IPS-15b (cell line): ENCODE measurements at regions not wholly inside any gene's neighbourhood (a gene's known extent, or its start where the extent isn't known, plus 50 kb on each side); places are given as distances from the start of the nearest gene placed in this dataset.

Experiments used
- H3K27me3 ChIP-seq: one replicate; pipeline ENCODE4 v1.6.1; 2013; ENCODE audit warnings: low read length; ENCODE audit not compliant: control insufficient read depth, insufficient read depth
- H3K36me3 ChIP-seq: one replicate; pipeline ENCODE4 v1.6.1; 2013; ENCODE audit warnings: low read length; ENCODE audit not compliant: control insufficient read depth, insufficient read depth
- H3K4me1 ChIP-seq: one replicate; pipeline ENCODE4 v1.6.1; 2013; ENCODE audit warnings: mild to moderate bottlenecking, low read length; ENCODE audit not compliant: control insufficient read depth, insufficient read depth
- H3K4me3 ChIP-seq: one replicate; pipeline ENCODE4 v1.5.1; 2013; ENCODE audit warnings: low read depth, low read length
- H3K9ac ChIP-seq: one replicate; pipeline ENCODE4 v1.6.1; 2013; ENCODE audit warnings: low read depth, mild to moderate bottlenecking, low read length
- H3K9me3 ChIP-seq: one replicate; pipeline ENCODE4 v1.6.1; 2013; ENCODE audit warnings: mild to moderate bottlenecking, low read length; ENCODE audit not compliant: control insufficient read depth, insufficient read depth

DNA sequence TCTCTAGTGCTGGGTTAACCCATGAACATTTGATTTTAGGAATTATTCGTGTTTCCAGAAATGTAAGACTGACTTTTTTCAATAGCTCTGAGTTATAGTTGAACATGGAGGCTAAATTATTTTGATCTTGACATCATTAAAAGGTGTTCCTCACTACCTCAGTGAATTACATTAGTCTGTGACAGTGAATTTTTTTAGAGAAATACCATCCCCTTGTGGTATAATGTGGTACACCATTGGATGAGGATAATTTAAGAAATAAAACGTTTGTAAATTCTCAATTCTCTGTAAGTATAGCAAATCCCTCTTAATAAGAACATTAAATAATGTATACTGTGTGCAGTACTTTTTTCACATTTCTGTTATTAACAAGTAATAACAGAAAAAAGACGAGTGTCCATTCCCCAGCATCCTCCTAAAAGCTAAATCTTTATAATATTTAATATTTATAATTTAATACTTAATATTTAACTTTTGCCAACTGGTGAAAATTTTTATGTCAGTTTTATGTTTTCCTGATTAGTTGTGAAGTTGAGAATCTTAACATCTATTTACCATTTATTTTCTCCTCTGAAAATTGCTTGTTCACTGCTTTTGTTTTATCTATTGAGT lies 70.3 kb upstream of the CWC22 start:
- Histone ChIP-seq H3K9ac (no peak overlapping the region), H3K4me1 (peaks cover 3% of the 10 kb centered on the region), H3K27me3 (no peaks in the 10 kb centered on the region), H3K9me3 (no peaks in the 10 kb centered on the region), H3K4me3 (no peak overlapping the region), H3K36me3 (no peaks in the 10 kb centered on the region)

DNA sequence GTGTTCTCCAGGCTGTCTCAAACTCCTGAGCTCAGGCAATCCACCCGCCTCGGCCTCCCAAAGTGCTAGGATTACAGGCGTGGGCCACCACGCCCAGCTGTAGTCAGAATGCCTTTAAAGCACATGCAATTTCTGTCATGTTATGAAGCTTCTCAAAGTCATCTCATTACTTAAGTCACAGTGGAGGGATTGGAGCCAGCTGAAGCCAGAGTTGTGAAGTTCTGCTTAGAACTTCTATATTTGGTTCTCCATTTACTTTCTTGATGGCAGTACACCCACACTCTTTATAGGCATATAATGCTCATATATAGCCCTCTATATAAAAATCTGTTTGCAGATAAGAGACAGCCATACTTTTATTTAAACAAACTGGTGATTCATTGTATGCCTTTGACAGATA lies 68.8 kb upstream of the CWC22 start:
- Histone ChIP-seq H3K4me1 (peaks cover 7% of the 10 kb centered on the region), H3K9me3 (no peaks in the 10 kb centered on the region), H3K36me3 (no peaks in the 10 kb centered on the region), H3K27me3 (no peaks in the 10 kb centered on the region), H3K9ac (no peak overlapping the region), H3K4me3 (no peak overlapping the region)

DNA sequence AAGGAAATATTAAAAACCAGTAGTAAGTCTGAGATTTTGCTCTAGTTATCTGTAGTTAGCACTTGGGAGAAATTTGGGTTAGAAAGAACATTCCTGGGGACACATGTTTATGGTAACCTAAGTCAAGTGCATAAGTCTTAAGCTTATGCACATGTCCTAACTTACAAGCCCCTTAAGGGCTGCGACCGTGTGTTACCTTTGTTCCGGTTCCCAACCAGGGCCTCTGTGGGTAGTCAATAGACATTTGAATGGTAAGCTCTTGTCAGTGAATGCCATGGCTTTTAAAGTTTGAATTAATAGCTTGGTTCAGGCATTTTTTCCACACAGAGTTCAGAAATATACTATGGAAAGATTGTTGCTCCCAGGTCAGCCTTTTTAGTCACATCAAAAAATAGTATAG lies 64.7 kb upstream of the CWC22 start:
- Histone ChIP-seq H3K9ac (no peak overlapping the region), H3K9me3 (peaks cover 14% of the 10 kb centered on the region), H3K27me3 (no peaks in the 10 kb centered on the region)

DNA sequence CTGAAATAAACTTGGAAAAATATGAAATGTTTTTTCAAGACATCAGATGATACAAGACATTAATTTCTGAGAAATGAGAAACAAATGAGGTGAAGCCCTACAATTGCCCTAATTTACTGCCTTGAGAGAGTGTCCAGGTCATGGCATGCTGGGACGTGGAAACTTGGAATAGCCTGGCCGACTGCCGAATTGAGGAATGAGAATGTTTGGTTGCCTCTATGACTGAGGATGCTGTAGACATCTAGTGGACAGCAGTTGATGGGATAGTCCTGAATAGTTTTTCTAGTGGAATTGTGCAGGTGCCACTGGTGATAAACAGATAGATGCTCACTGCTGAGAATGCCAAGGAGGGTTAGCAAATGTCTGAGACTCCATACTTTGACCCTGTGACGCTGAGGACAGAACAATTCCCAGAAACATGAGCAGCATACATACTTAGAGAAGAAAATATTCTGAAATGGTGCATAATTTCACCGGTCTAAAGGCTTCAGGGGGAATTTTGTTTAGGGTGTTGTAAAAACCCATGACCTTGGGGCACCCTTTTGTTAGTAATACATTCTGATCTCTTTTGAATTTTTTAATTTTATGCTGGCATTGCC lies 56.5 kb upstream of the CWC22 start:
- peaks cover 8% of the 10 kb centered on the region for H3K4me1 ChIP-seq
- H3K27me3 ChIP-seq, result no peaks in the 10 kb centered on the region
- no peaks in the 10 kb centered on the region for H3K36me3 ChIP-seq
- no peak overlapping the region for H3K9ac ChIP-seq
- no peaks in the 10 kb centered on the region for H3K9me3 ChIP-seq
- H3K4me3 ChIP-seq, result no peak overlapping the region

More for the DNA sequence above, 64.7 kb upstream of the CWC22 start:
- peaks cover 7% of the 10 kb centered on the region for H3K4me1 ChIP-seq
- H3K4me3 ChIP-seq, result no peak overlapping the region
- H3K36me3 ChIP-seq, result no peaks in the 10 kb centered on the region

DNA sequence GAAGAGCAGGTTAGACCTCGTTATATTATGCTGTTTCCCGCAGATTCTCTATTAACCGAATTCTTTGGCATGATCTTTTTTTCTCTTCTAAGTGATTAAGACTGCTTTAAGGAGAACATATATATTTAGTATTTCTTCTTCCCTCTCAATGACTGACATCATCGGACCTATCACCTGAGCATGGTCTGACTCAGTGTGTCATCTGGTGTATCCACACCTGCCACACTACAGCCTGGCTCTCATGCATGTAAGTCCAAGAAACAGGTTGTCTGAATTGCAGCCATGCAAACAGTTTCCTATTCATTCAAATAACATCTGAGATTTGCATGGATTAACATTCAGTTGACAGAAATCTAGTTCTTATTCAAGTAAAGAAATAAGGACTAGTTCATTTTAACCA lies 55.1 kb upstream of the CWC22 start:
- Histone ChIP-seq H3K4me3 (no peak overlapping the region), H3K9ac (no peak overlapping the region), H3K36me3 (no peaks in the 10 kb centered on the region), H3K27me3 (no peaks in the 10 kb centered on the region), H3K9me3 (no peaks in the 10 kb centered on the region), H3K4me1 (peaks cover 22% of the 10 kb centered on the region)

DNA sequence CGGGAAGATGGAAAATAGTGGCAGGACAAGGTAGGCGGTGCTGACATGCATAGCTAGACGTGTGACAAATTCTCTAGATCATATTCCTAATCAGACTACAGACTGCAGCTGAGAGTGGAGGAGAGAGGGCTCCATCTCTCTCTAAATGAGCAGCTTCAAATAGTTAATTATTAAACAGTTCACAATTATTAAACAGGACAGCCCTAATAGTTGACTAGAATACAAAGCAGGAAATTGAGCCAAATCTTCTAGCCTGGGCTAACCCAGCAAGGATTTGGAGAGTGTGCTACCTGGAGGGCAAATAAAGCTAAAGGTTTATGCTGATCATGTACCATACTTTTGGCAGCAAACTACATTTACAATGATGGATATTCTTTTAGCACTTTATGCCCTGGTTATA lies 54.4 kb upstream of the CWC22 start:
- Histone ChIP-seq H3K4me1 (peaks cover 25% of the 10 kb centered on the region), H3K27me3 (no peaks in the 10 kb centered on the region), H3K9ac (no peak overlapping the region), H3K9me3 (no peaks in the 10 kb centered on the region), H3K4me3 (no peak overlapping the region), H3K36me3 (no peaks in the 10 kb centered on the region)

DNA sequence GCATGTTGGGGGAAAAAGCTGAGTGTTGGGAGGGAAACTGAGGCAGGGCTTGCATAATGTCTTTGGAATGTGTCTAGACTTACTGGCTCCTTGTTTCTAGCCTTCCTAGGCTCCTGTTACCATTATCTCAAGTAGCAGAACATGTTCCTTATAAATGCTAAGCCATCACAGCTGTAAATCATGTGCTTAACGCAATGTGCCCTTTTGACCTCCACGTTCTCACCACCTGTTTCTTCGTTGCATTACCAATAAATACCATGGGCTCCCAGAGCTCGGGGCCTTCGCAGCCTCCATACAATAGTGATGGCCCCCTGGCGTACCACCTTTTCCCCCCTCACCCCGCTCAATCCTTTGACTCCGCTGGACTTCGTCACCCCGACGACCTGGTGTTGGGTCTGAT lies 54.0 kb upstream of the CWC22 start:
- Histone ChIP-seq H3K36me3 (no peaks in the 10 kb centered on the region), H3K4me1 (peaks cover 28% of the 10 kb centered on the region), H3K4me3 (no peak overlapping the region), H3K27me3 (no peaks in the 10 kb centered on the region), H3K9ac (no peak overlapping the region), H3K9me3 (no peaks in the 10 kb centered on the region)

GRCh38 chr2:180058993-180059392 lies 51.9 kb upstream of the CWC22 start:
- peaks cover 32% of the 10 kb centered on the region for H3K4me1 ChIP-seq
- no peaks in the 10 kb centered on the region for H3K27me3 ChIP-seq
- H3K9ac ChIP-seq, result no peak overlapping the region
- H3K4me3 ChIP-seq, result no peak overlapping the region
- no peaks in the 10 kb centered on the region for H3K9me3 ChIP-seq
- H3K36me3 ChIP-seq, result no peaks in the 10 kb centered on the region

DNA sequence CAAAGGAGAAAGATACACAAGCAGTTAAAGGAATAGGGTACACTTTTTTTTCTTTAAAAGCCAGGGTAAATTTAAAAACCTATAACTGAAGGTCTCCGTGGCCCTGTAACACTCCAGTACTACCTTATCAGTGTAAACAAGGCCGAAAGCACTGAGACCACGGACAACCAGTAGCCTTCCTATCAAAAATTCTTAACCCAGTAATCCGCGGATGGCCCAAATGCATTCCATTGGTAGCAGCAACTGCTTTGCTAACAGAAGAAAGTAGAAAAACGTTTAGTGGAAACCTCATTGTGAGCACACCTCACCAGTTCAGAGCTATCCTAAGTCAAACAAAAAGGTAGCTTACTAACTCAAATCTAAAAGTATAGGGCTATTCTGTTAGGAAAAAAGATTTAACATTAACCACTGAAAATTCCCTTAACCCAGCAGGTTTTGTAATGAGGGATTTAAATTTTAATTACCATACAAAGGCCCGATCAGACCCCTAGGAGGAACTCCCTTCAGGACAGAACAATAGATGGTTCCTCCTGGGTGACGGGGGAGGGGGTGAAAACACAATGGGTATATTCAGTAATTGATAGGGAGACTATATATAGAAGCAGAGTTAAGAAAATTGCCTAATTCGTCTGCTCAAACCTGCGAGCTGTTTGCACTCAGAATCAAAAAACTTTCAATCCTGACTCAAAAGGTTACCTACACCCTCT lies 50.8 kb upstream of the CWC22 start:
- H3K36me3 ChIP-seq, result no peaks in the 10 kb centered on the region
- peak overlapping the region; percentile 4 for H3K4me3 ChIP-seq
- H3K9me3 ChIP-seq, result no peaks in the 10 kb centered on the region
- peaks cover 32% of the 10 kb centered on the region for H3K4me1 ChIP-seq
- no peaks in the 10 kb centered on the region for H3K27me3 ChIP-seq
- H3K9ac ChIP-seq, result peak overlapping the region; percentile 27
